GM13976 (cell line): ENCODE measurements at regions not wholly inside any gene's neighbourhood (a gene's known extent, or its start where the extent isn't known, plus 50 kb on each side); places are given as distances from the start of the nearest gene placed in this dataset.

Source experiments
- DNase-seq: peaks from one replicate; pipeline ENCODE4 v3.0.0; 2012; ENCODE audit warnings: low spot score
- in situ Hi-C: fragments of 300-500 bp; cut with MboI; formaldehyde crosslinking; loops from one replicate; pipeline ENCODE4 v1.12.0; 2022; ENCODE audit warnings: low sequenced_read_pairs, mixed read lengths, inconsistent platforms; ENCODE audit not compliant: unreplicated experiment
- TF ChIP-seq, protein P1 (sequence below): IDR thresholded peaks from 2 replicates; pipeline ENCODE4 v1.5.1; 2012; ENCODE audit warnings: borderline replicate concordance, mild to moderate bottlenecking; ENCODE audit not compliant: insufficient read depth; ENCODE audit errors: extremely low read depth, missing control alignments, control extremely low read depth

GRCh38 chr3:152056073-152056472, 182.6 kb downstream of the SUCNR1 start:
- in situ Hi-C loops, result no loop called here
- DNase-seq, result no peak

DNA sequence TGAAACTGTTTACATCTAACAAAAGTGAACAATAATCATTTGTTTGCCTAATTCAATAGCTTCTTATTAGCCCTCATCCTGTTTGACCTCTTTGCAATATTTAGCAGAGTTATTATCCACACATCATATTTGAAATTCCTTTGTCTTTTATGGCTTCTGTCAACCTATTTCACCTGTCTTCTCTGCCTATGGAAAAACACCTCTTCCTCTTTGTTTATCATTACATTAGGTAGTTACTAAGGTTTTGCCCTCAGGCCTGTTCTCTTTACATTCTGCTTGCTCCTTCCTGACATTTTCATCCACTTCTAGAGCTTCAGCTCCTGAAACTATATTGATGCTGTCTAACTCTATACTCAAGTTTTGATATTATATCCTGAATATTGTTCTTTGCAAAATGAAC, 183.0 kb downstream of the SUCNR1 start:
- TF ChIP-seq, protein P1, sequence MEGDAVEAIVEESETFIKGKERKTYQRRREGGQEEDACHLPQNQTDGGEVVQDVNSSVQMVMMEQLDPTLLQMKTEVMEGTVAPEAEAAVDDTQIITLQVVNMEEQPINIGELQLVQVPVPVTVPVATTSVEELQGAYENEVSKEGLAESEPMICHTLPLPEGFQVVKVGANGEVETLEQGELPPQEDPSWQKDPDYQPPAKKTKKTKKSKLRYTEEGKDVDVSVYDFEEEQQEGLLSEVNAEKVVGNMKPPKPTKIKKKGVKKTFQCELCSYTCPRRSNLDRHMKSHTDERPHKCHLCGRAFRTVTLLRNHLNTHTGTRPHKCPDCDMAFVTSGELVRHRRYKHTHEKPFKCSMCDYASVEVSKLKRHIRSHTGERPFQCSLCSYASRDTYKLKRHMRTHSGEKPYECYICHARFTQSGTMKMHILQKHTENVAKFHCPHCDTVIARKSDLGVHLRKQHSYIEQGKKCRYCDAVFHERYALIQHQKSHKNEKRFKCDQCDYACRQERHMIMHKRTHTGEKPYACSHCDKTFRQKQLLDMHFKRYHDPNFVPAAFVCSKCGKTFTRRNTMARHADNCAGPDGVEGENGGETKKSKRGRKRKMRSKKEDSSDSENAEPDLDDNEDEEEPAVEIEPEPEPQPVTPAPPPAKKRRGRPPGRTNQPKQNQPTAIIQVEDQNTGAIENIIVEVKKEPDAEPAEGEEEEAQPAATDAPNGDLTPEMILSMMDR, result no peak
- no peak for DNase-seq
- in situ Hi-C loops, result no loop called here

More at GRCh38 chr3:152056073-152056472, 182.6 kb downstream of the SUCNR1 start:
- TF ChIP-seq, protein P1, result no peak

DNA sequence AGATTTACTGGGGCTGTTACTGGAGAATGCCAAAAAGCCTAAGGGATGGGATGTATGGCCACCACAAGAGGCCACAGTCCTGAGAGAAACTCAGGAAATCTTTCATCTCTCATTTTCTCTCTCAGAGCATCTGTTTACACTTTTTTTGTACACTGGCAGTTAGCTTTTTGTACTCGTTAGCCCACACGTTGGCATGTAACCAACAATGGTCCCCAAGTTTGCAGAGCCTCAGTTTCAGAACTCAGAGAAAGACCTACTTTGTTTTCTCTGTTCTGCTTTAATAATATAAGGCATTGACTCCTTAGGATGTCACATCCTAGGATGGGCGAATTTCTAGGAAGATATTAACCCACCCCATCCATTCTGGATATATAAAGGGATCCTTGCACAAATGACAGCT, 183.5 kb downstream of the SUCNR1 start:
- TF ChIP-seq, protein P1, result no peak
- in situ Hi-C loops, result no loop called here
- no peak for DNase-seq

GRCh38 chr3:152058856-152059255, 185.4 kb downstream of the SUCNR1 start:
- in situ Hi-C loops, result no loop called here
- TF ChIP-seq, protein P1, result no peak
- no peak for DNase-seq

- TF ChIP-seq, protein P1, result no peak
- in situ Hi-C loops, result no loop called here
- DNase-seq, result no peak
Observed at GRCh38 chr3:152060701-152061100, 187.3 kb downstream of the SUCNR1 start.

DNA sequence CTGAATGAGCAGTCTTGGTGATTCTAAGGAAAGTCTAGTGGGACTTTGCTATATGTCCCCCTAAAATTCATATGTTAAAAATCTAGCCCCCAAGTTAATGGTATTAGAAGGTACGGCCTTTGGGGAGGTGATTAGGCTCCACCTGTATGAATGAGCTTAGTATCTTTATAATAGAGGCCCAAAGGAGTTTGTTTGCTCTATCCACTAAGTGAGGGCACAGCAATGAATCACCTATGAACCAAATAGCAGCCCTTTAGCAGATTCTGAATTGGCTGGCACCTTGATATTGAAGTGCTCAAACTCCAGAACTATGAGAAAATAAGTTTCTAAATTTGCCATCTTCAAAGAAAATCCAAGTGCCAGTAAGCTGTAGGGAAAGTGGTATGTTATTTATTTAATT, 187.9 kb downstream of the SUCNR1 start:
- in situ Hi-C loops, result no loop called here
- TF ChIP-seq, protein P1, result no peak
- DNase-seq, result no peak

GRCh38 chr3:152069871-152070270, 196.4 kb downstream of the SUCNR1 start:
- no peak for DNase-seq
- TF ChIP-seq, protein P1, result no peak
- in situ Hi-C loops, result no loop called here
